ENCODE measurements at regions not wholly inside any gene's neighbourhood (a gene's known extent, or its start where the extent isn't known, plus 50 kb on each side); places are given as distances from the start of the nearest gene placed in this dataset.

- no peaks in the 10 kb centered on the region for H3K27me3 ChIP-seq (ENCODE audit: insufficient read depth, low read length)
- TF ChIP-seq EZH2phosphoT487 (IDR thresholded peaks at IDR 0.05; ENCODE audit: borderline replicate concordance) = no peak
- no peak for TF ChIP-seq ZFX (IDR thresholded peaks at IDR 0.05)
- TF ChIP-seq ATF3 (IDR thresholded peaks at IDR 0.05) = no peak
- no peak for TF ChIP-seq ZNF274 (IDR thresholded peaks at IDR 0.05; ENCODE audit: low read depth, low read length)
- TF ChIP-seq TCF7L2 (IDR thresholded peaks at IDR 0.05; ENCODE audit: borderline replicate concordance, extremely low read depth, insufficient read depth, insufficient read length) = no peak
- no peak for TF ChIP-seq FOSL1 (IDR thresholded peaks at IDR 0.05; ENCODE audit: low read depth)
- TF ChIP-seq CBX3 (IDR thresholded peaks at IDR 0.05; ENCODE audit: low read depth) = no peak
- no peak for TF ChIP-seq POLR2AphosphoS5 (IDR thresholded peaks at IDR 0.05; ENCODE audit: low read depth, low read length)
- no peak for TF ChIP-seq REST (IDR thresholded peaks at IDR 0.05; ENCODE audit: low read depth)
- no peak for TF ChIP-seq EZH2 (IDR thresholded peaks at IDR 0.05)
- no peak for TF ChIP-seq SRF (IDR thresholded peaks at IDR 0.05; ENCODE audit: low read depth)
- no peak for TF ChIP-seq SIN3A (IDR thresholded peaks at IDR 0.05; ENCODE audit: low read depth)
- CTCF ChIA-PET = no interaction called here
- no peaks in the 10 kb centered on the region for H4K20me1 ChIP-seq (ENCODE audit: insufficient read depth)
- intact Hi-C loops (cut with micrococcal nuclease) = no loop called here
- H3K9ac ChIP-seq (ENCODE audit: low read length) = no peak overlapping the region
- H2AFZ ChIP-seq (ENCODE audit: low read depth, low read length, poor library complexity, severe bottlenecking) = no peak overlapping the region
- no peaks in the 10 kb centered on the region for H3K9me2 ChIP-seq (ENCODE audit: insufficient read depth)
- H3K4me3 ChIP-seq (replicated peaks in 1 of 2; ENCODE audit: low read depth in 1 of 2, low read length in 2 of 2) = no peak overlapping the region
- H3K4me1 ChIP-seq (ENCODE audit: control insufficient read depth in 1 of 2, insufficient read depth in 2 of 2, low read length in 2 of 2) = no peaks in the 10 kb centered on the region
- H3K36me3 ChIP-seq (ENCODE audit: control insufficient read depth in 1 of 2, insufficient read depth in 2 of 2, low read length in 2 of 2) = no peaks in the 10 kb centered on the region
- H3K4me2 ChIP-seq (ENCODE audit: low read length) = no peak overlapping the region
- H3K27ac ChIP-seq (ENCODE audit: low read depth, low read length) = no peak overlapping the region
- POLR2A ChIA-PET = no interaction called here
- no peaks in the 10 kb centered on the region; a peak in 1 of 4 replicates for H3K9me3 ChIP-seq (ENCODE audit: control insufficient read depth in 1 of 2, insufficient read depth in 1 of 2, low read depth in 1 of 2, low read length in 2 of 2)
- RAD21 ChIA-PET (ENCODE audit: low non-redundant PET in 1 of 2, low total read pairs in 2 of 2, uncharacterized antibody in 2 of 2, unreplicated experiment in 2 of 2) = no interaction called here
- ATAC-seq (no peak), DNase-seq (ENCODE audit: low read depth, low spot score) (no peak)
- H3K79me2 ChIP-seq (ENCODE audit: insufficient read depth, low read length) = no peaks in the 10 kb centered on the region
- BruUV-seq (replicated peaks) = no TSS peak
Measured at GRCh38 chr5:67488885-67489284, 292.3 kb upstream of the CD180 start.
